GM23248 (cell line): ENCODE measurements at regions not wholly inside any gene's neighbourhood (a gene's known extent, or its start where the extent isn't known, plus 50 kb on each side); places are given as distances from the start of the nearest gene placed in this dataset.

Source experiments
- EZH2 ChIP-seq: fragments of 200-600 bp; sonication (generic); IDR thresholded peaks from 2 replicates; pipeline ENCODE4 v1.6.1; 2018; ENCODE audit warnings: antibody characterized with exemption, mild to moderate bottlenecking; ENCODE audit not compliant: insufficient read depth, poor library complexity, severe bottlenecking
- EZH2phosphoT487 ChIP-seq: fragments of 200-600 bp; sonication (generic); IDR thresholded peaks from 2 replicates; pipeline ENCODE4 v1.6.1; 2018; ENCODE audit warnings: antibody characterized with exemption, moderate library complexity, mild to moderate bottlenecking, low read depth; ENCODE audit not compliant: insufficient read depth

GRCh38 chr9:73093740-73094379, 57.8 kb upstream of the ANXA1 start:
- TF ChIP-seq EZH2 (no peak), EZH2phosphoT487 (no peak)
